GM21423 (cell line): ENCODE measurements at regions not wholly inside any gene's neighbourhood (a gene's known extent, or its start where the extent isn't known, plus 50 kb on each side); places are given as distances from the start of the nearest gene placed in this dataset.
"Not testable (repeated sequence)": the region's sequence is repeated elsewhere in the genome, so short reads cannot be mapped to it uniquely, and the experiment has no call there.

Source experiments
- ATAC-seq: cut with Tn5 transposase; IDR thresholded peaks from one replicate; pipeline ENCODE4 v1.9.1; 2021; ENCODE audit warnings: mild to moderate bottlenecking, moderate library complexity; ENCODE audit not compliant: unreplicated experiment

DNA sequence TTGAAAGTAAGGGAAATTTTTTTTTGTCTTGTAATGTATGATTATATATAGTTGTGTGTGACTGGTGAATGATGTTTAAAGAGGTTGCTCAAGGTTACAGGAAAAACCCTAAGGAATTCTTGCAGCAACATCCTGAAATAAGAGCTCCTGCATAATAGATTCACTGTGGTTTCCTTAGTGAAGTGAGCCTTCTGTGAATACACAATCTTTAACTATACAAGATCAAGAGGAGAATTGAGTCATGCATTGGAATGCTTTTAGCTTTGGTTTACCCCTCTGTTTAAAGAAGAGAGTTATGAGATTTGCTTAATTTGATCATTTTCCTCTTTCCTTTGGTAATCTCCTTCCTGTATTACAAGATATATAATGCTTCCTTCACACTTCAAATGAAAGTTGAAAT lies 141.6 kb upstream of the EYA4 start:
- ATAC-seq: no peak

DNA sequence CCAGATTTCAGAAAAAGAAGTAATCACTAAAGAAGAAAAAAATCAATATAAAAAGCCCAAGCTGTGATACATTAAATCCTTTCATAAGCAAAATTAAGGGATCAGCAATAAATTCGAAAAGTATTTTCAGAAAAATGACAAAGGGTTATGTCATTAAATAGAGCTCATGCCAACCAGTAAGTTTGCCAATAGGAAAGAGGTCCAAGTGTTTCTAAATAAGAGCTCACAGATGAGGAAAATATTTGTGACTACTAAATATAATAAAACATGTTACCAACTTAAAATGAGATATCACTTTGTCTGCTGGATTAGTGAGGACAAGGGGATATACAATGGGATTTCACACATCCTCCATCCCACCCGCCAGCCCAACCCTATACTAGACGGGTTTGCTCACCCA lies 140.3 kb upstream of the EYA4 start:
- ATAC-seq: no peak

DNA sequence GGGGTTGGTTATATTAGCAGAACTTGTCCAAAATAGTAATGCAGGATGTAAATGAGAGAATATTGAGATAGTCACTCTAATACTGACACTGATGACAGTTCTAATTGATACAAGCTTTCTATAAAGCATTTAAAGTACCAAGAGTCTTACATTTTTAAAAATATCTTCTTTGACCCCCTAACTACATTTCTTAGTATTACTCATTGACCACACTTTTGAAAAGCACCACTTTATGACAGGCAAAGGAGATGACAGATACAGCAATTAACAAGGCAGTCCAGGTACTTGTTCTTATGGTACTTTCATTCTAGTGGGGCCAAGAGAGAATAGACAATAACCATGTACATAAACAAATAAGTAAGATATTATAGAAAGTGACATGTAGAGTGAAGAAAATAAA lies 139.4 kb upstream of the EYA4 start:
- ATAC-seq: no peak

- no peak for ATAC-seq
Measured at GRCh38 chr6:133106934-133107333, 134.2 kb upstream of the EYA4 start.

DNA sequence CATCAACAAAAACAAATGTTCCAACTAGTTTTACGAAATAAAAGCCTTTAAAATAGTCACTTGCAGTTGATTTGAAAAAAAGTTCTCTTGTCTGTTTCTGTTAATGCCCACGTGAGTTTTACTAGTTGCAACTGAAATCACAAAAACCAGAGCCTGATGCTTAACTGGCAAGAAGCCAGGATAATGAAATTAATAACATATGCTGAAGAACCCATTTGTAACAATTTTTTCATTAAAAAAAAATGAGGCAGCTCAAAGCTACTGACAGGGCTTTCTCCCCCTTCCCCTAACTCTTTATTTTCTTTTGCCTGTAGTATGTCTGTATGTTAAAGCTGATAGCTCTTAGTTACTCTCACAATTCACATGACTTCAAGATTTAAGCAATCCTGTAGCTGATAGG lies 132.7 kb upstream of the EYA4 start:
- ATAC-seq: no peak

DNA sequence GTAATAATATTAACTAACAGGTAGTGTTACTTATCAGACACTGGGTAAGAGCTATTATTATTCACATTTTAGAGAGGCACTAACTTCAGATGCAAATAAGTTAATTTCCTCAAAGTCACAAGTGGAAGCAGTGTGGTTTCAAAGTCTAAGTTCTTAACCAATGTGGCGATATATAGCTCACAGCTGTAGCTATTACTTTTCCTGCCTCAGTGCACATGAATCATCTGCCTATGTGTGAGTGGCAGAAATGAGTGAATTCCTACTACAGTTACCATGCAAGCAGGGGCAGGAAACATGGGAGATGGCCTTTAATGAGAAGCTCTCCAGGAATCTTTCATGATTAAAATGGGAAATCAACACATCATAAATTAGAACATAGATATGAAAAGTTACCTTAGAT lies 126.2 kb upstream of the EYA4 start:
- no peak for ATAC-seq

DNA sequence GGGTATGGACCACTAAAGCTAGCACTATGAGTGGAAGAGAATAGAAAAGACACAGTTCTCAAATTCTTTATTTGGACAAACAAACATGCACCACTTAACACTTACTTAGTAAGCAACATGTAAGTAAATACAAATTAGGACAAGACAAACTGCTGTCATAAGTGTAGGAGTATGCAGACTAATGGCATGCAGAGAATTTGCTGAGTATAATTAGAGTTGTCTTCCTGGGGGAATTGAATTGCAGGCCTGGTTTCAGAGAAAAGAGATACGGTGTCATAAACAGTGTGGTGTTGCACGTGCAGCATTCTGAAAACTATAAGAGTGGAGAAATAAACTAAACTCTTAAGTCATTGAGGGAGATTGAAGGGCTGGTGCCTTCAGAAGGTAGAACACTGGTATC lies 125.2 kb upstream of the EYA4 start:
- ATAC-seq: no peak

GRCh38 chr6:133128191-133128590 lies 113.0 kb upstream of the EYA4 start:
- no peak for ATAC-seq

DNA sequence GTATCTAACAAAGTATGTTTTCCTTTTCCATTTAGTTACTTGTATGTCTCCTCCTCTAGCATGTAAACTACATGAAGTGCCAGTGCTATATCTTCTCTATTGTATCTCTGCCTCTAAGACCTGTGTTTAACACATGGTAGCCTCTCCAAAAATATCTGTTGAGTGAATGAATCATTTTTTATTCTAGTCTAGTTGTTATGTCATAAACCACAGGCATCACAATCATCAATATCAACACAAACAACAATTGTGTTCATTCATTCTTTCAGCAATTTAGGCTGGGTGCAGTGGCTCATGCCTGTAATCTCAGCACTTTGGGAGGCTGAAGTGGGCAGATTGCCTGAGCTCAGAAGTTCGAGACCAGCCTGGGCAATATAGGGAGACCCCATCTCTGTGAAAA lies 111.6 kb upstream of the EYA4 start:
- ATAC-seq: no peak

- no peak for ATAC-seq
Measured at GRCh38 chr6:133130863-133131262, 110.3 kb upstream of the EYA4 start.

DNA sequence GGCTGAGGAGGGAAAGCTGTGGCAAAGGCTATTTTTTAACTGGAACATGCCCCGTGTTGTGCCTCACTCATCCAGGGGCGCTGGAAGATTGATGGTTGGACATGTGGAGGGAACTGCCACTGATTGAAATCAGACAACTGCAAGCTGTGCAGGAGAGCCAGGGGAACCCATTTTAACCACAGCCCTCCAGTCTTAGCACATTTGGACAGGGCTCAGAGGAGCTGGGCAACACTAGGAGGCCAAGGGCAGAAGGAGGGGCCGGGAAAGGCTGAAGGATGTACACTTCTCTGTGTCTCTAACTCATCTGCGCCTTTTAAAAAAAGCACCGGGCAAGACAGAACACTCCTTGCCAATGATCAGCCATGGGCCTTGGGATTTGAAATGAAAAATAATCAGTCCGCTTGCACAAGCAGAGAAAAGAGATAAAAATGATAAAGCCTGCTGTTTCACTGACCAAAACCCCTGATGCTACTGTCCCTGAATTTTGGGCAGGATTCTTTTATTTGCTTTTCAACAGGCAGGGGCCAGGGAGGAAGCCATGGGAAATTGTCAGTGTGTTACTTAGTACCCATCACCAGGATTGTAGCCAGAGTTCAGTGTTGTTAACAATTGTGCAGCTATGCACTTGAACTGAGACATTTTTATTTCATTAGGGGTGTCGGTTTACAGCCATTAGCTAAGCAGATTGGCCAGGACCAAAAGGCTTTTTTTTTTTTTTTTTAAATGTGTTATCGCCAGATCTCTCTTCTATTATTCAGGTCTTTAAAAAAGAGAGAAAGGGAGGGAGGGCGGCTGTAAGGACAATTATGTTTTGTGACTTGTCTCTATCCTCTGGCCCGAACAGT lies 109.3 kb upstream of the EYA4 start:
- ATAC-seq: no peak

- no peak for ATAC-seq
Measured at GRCh38 chr6:133132466-133132971, 108.6 kb upstream of the EYA4 start.

DNA sequence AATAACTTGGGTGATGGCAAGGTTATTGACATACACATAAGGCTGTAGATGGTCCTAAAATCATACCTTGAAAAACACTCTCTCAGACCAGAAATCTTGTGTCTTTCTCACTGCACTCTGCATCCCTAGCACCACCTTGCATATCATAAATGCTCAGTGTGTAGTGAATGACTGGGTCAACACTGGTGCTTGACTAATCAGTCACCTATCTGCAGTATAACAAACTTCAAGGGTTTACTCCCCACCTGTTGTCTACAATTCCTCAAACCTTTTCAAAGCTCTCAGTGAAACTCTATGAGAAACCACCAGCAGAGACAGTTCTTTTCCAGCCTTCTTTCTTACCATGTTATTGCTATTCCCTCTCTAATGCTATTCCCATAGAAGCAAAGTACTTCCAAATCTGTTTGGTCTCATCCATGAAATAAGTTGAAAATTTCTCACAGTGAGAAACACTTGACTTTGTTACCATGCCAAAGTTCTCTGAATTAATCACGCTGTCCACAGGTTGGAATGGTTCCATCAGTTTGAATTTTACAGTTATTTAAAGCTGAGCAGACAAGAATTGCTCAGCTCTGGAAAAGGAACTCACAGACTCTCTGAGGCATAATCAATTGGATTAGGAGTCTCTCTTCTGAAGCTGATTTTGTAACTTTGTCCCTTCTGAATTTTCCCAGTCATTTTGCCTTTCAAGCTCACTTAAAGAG lies 104.8 kb upstream of the EYA4 start:
- ATAC-seq: no peak

DNA sequence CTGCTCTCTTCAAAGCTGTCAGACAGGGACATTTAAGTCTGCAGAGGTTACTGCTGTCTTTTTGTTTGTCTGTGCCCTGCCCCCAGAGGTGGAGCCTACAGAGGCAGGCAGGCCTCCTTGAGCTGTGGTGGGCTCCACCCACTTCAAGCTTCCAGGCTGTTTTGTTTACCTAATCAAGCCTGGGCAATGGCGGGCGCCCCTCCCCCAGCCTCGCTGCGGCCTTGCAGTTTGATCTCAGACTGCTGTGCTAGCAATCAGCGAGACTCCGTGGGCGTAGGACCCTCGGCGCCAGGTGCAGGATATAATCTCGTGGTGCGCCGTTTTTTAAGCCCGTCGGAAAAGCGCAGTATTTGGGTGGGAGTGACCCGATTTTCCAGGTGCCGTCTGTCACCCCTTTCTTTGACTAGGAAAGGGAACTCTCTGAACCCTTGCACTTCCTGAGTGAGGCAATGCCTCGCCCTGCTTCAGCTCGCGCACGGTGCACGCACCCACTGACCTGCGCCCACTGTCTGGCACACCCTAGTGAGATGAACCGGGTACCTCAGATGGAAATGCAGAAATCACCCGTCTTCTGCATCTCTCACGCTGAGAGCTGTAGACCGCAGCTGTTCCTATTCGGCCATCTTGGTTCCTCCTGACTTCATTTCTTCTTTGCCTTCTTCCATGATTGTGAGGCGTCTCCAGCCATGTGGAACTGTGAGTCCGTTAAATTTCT lies 93.5 kb upstream of the EYA4 start:
- ATAC-seq: not testable (repeated sequence)

GRCh38 chr6:133156689-133157088 lies 84.5 kb upstream of the EYA4 start:
- no peak for ATAC-seq

DNA sequence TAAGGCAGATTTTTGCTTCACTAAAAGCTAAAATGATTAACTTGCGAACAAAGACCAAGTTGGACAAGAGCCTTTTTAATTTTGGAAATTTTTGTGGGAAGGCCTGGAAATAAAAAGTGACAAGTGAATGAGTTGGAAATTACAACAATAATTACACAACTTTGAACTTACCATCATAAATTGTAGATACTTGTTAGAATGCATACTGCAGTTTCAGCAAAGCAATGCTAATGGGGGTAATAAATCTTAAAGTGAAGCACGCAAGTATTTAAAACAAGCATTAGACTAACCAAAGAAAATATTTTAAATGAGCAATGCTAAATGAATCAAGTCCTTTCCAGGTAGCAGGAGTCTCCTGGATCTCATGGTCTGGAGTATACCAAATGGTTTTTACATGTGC lies 83.2 kb upstream of the EYA4 start:
- no peak for ATAC-seq

DNA sequence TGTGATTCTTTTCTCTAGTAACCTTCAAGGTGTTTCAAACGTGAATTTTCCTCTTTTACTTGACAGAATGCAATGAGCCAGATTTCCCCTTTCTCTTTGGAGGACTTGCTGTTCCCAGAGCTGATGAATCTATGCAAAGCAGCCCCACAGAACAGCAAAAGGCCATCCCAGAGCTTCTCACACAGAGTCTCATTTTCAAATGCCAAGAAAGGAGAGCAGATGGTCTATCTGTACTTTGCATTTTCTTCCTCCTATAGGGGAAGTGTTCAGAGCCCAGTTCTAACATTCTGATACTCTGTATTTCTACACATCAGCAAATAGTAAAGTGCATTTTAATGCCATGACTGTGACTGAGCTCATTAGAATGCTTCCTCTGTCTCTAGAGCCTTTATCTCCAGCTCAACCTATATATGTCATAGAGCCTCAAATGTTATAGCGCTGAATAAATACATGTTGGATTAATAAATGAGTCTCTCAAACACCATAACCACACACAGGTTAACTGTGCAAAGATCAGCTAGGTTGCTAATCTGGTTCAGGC lies 81.8 kb upstream of the EYA4 start:
- no peak for ATAC-seq

GRCh38 chr6:133160536-133160935 lies 80.6 kb upstream of the EYA4 start:
- no peak for ATAC-seq

DNA sequence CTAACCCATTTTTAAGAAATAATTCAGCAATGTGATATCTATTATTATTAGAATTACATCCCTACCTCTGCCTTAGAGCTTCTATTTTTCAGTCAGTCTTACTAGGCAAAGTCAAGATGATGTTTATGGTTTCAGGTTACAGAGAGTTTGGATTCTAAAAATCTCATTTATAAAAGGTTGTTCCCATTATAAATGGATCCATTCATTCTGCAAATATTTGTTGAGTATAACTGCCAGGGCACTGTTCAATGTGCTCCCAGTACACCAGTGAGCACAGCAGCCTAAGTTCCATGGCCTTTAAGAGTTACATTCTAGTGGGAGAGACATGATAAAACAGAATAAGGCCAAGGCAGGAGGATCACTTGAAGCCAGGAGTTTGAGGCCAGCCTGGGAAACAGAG lies 75.9 kb upstream of the EYA4 start:
- no peak for ATAC-seq

- ATAC-seq: no peak
Measured at GRCh38 chr6:133166766-133167165, 74.4 kb upstream of the EYA4 start.

- no peak for ATAC-seq
Measured at GRCh38 chr6:133169901-133170300, 71.3 kb upstream of the EYA4 start.
